ENCODE measurements at regions not wholly inside any gene's neighbourhood (a gene's known extent, or its start where the extent isn't known, plus 50 kb on each side); places are given as distances from the start of the nearest gene placed in this dataset.

DNA sequence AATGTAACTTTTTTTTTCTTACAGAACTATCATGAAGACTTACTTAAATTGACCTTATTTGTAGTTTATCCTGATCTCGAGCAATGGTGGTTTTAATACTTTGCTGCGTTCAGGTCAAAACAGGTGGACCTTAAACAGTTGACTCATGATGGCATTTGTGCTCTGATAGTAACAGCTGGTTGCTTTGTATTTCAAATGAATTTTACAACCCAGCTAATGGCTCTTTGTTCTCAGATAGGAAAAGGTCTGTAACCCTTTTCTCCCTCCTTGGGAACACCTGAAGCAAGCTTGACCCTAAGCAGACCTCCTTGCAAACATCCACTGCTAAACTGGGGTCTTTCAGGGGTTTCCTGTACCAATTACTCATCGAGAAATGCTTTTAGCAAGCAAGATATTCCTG is 79.2 kb downstream of the F11 start:
- no peaks in the 10 kb centered on the region for H3F3A ChIP-seq (ENCODE audit: control insufficient read depth, insufficient read depth)
- TF ChIP-seq EZH2phosphoT487 (IDR thresholded peaks at IDR 0.05; ENCODE audit: borderline replicate concordance, low read length), result no peak
- TF ChIP-seq, protein P1, sequence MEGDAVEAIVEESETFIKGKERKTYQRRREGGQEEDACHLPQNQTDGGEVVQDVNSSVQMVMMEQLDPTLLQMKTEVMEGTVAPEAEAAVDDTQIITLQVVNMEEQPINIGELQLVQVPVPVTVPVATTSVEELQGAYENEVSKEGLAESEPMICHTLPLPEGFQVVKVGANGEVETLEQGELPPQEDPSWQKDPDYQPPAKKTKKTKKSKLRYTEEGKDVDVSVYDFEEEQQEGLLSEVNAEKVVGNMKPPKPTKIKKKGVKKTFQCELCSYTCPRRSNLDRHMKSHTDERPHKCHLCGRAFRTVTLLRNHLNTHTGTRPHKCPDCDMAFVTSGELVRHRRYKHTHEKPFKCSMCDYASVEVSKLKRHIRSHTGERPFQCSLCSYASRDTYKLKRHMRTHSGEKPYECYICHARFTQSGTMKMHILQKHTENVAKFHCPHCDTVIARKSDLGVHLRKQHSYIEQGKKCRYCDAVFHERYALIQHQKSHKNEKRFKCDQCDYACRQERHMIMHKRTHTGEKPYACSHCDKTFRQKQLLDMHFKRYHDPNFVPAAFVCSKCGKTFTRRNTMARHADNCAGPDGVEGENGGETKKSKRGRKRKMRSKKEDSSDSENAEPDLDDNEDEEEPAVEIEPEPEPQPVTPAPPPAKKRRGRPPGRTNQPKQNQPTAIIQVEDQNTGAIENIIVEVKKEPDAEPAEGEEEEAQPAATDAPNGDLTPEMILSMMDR (IDR thresholded peaks at IDR 0.05; ENCODE audit: low read depth, low read length, poor library complexity, severe bottlenecking), result no peak
- no peaks in the 10 kb centered on the region for H3K27me3 ChIP-seq (ENCODE audit: control insufficient read depth, low read length)
- no peaks in the 10 kb centered on the region for H3K4me1 ChIP-seq (ENCODE audit: control insufficient read depth, low read length)
- no peak overlapping the region for H3K4me3 ChIP-seq (ENCODE audit: low read length)
- no peak overlapping the region for H3K4me2 ChIP-seq (ENCODE audit: low read length)
- no peak overlapping the region for H3K27ac ChIP-seq (ENCODE audit: low read depth, low read length)
- H3K36me3 ChIP-seq (ENCODE audit: control insufficient read depth, low read length), result no peaks in the 10 kb centered on the region
- no peaks in the 10 kb centered on the region for H3K79me2 ChIP-seq (ENCODE audit: control insufficient read depth, low read length)
- no peaks in the 10 kb centered on the region for H4K20me1 ChIP-seq (ENCODE audit: control insufficient read depth, insufficient read depth, low read depth, low read length)
- H3K9me3 ChIP-seq (ENCODE audit: control insufficient read depth, insufficient read depth, low read length), result no peaks in the 10 kb centered on the region
- H3K9me2 ChIP-seq (replicated peaks; ENCODE audit: control insufficient read depth, low read length), result no peaks in the 10 kb centered on the region

DNA sequence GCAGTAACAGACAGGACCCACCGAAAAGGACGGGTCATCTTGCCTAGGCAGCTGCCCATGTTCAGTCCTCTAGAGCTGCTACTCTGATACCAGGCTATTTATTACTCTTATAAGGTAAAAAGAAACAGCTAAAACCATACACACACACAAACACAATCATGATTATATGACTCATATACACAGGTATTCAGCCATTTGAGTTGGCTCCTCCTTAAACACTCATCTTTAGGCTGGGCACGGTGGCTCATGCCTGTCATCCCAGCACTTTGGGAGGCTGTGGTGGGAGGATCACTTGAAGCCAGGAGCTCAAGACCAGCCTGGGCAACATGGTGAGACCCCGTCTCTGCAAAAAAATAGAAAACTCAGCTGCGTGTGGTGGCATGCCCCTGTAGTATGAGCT is 76.6 kb downstream of the F11 start:
- no peaks in the 10 kb centered on the region for H3K36me3 ChIP-seq (ENCODE audit: control insufficient read depth, low read length)
- H3K4me1 ChIP-seq (ENCODE audit: control insufficient read depth, low read length), result no peaks in the 10 kb centered on the region
- H3K4me3 ChIP-seq (ENCODE audit: low read length), result no peak overlapping the region
- H3K4me2 ChIP-seq (ENCODE audit: low read length), result no peak overlapping the region
- no peaks in the 10 kb centered on the region for H4K20me1 ChIP-seq (ENCODE audit: control insufficient read depth, insufficient read depth, low read depth, low read length)
- no peaks in the 10 kb centered on the region for H3F3A ChIP-seq (ENCODE audit: control insufficient read depth, insufficient read depth)
- H3K27me3 ChIP-seq (ENCODE audit: control insufficient read depth, low read length), result no peaks in the 10 kb centered on the region
- no peaks in the 10 kb centered on the region for H3K9me2 ChIP-seq (replicated peaks; ENCODE audit: control insufficient read depth, low read length)
- H3K9me3 ChIP-seq (ENCODE audit: control insufficient read depth, insufficient read depth, low read length), result no peaks in the 10 kb centered on the region
- no peak overlapping the region for H3K27ac ChIP-seq (ENCODE audit: low read depth, low read length)
- TF ChIP-seq, protein P1 (IDR thresholded peaks at IDR 0.05; ENCODE audit: low read depth, low read length, poor library complexity, severe bottlenecking), result no peak
- TF ChIP-seq EZH2phosphoT487 (IDR thresholded peaks at IDR 0.05; ENCODE audit: borderline replicate concordance, low read length), result no peak
- no peaks in the 10 kb centered on the region for H3K79me2 ChIP-seq (ENCODE audit: control insufficient read depth, low read length)

DNA sequence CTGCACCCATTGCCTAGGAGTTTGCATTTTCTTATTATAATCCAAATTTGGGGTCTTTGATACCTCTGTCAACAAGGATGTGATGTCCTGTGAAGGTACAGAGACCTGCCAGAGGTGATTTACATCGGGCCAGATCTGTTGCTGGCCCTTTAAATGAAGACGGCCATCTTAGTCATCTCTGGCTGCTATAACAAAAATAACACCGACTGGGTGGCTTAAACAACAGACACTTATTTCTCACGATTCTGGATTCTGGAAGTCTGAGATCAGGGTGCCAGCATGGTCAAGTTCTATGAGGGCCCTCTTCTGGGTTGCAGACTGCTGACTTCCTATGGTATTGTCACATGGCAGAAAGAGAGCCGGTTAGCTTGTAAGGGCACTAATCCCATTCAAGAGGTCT is 75.7 kb downstream of the F11 start:
- Histone ChIP-seq H3K4me3 (ENCODE audit: low read length) (no peak overlapping the region), H3K9me3 (ENCODE audit: control insufficient read depth, insufficient read depth, low read length) (no peaks in the 10 kb centered on the region), H3K4me2 (ENCODE audit: low read length) (no peak overlapping the region), H3K27ac (ENCODE audit: low read depth, low read length) (no peak overlapping the region), H3K79me2 (ENCODE audit: control insufficient read depth, low read length) (no peaks in the 10 kb centered on the region), H3K4me1 (ENCODE audit: control insufficient read depth, low read length) (no peaks in the 10 kb centered on the region), H3K27me3 (ENCODE audit: control insufficient read depth, low read length) (no peaks in the 10 kb centered on the region), H3K36me3 (ENCODE audit: control insufficient read depth, low read length) (no peaks in the 10 kb centered on the region), H3K9me2 (replicated peaks; ENCODE audit: control insufficient read depth, low read length) (no peaks in the 10 kb centered on the region), H3F3A (ENCODE audit: control insufficient read depth, insufficient read depth) (no peaks in the 10 kb centered on the region), H4K20me1 (ENCODE audit: control insufficient read depth, insufficient read depth, low read depth, low read length) (no peaks in the 10 kb centered on the region)
- TF ChIP-seq, protein P1 (IDR thresholded peaks at IDR 0.05; ENCODE audit: low read depth, low read length, poor library complexity, severe bottlenecking), result no peak
- TF ChIP-seq EZH2phosphoT487 (IDR thresholded peaks at IDR 0.05; ENCODE audit: borderline replicate concordance, low read length), result no peak
